NK-92 treated with Interleukin-12 subunit alpha and Interleukin-12 subunit beta, amount 100 ng/mL, for 24 hours (cell line): ENCODE measurements at regions not wholly inside any gene's neighbourhood (a gene's known extent, or its start where the extent isn't known, plus 50 kb on each side); places are given as distances from the start of the nearest gene placed in this dataset.

ENCODE experiments used
- DNase-seq: peaks from one replicate; lab custom pipeline; 2025; lab: John Stamatoyannopoulos, UW

- no peak for DNase-seq
Measured at GRCh38 chr11:19332476-19332875, 91.7 kb upstream of the E2F8 start.

- no peak for DNase-seq
Measured at GRCh38 chr11:19330416-19330815, 89.7 kb upstream of the E2F8 start.

GRCh38 chr11:19329970-19330369 is 89.2 kb upstream of the E2F8 start:
- DNase-seq = no peak

- DNase-seq = no peak
Measured at GRCh38 chr11:19328586-19329311, 88.0 kb upstream of the E2F8 start.

GRCh38 chr11:19327280-19327679 is 86.5 kb upstream of the E2F8 start:
- DNase-seq = no peak

GRCh38 chr11:19326499-19326898 is 85.8 kb upstream of the E2F8 start:
- DNase-seq = no peak

GRCh38 chr11:19323502-19323901 is 82.8 kb upstream of the E2F8 start:
- no peak for DNase-seq

GRCh38 chr11:19321351-19321750 is 80.6 kb upstream of the E2F8 start:
- no peak for DNase-seq

- DNase-seq = no peak
Measured at GRCh38 chr11:19320827-19321226, 80.1 kb upstream of the E2F8 start.

- DNase-seq = no peak
Measured at GRCh38 chr11:19316434-19316833, 75.7 kb upstream of the E2F8 start.

- DNase-seq = no peak
Measured at GRCh38 chr11:19315511-19315910, 74.8 kb upstream of the E2F8 start.

- no peak for DNase-seq
Measured at GRCh38 chr11:19313140-19313539, 72.4 kb upstream of the E2F8 start.

GRCh38 chr11:19311308-19312030 is 70.7 kb upstream of the E2F8 start:
- peak; percentile 14 for DNase-seq

- DNase-seq = no peak
Measured at GRCh38 chr11:19307498-19307897, 66.8 kb upstream of the E2F8 start.

- DNase-seq = no peak
Measured at GRCh38 chr11:19306179-19306944, 65.6 kb upstream of the E2F8 start.

GRCh38 chr11:19301361-19301760 is 60.6 kb upstream of the E2F8 start:
- DNase-seq = no peak

- no peak for DNase-seq
Measured at GRCh38 chr11:19294444-19294843, 53.7 kb upstream of the E2F8 start.

GRCh38 chr11:19291064-19291463 is 50.3 kb upstream of the E2F8 start:
- DNase-seq = no peak
